BE2C (cell line): ENCODE measurements at regions not wholly inside any gene's neighbourhood (a gene's known extent, or its start where the extent isn't known, plus 50 kb on each side); places are given as distances from the start of the nearest gene placed in this dataset.
A peak's percentile ranks its signal among the peaks of the same experiment; 100 is the strongest.

Source experiments
- DNase-seq: peaks from one replicate; pipeline ENCODE4 v3.0.0-alpha.2; 2020
- H3K27me3 ChIP-seq: fragments of 250-450 bp; sonication (Bioruptor Pico); 2 replicates; pipeline ENCODE4 v1.5.1; 2020; ENCODE audit warnings: mild to moderate bottlenecking
- H3K36me3 ChIP-seq: fragments of 250-450 bp; sonication (Bioruptor Pico); 2 replicates; pipeline ENCODE4 v1.5.1; 2020; ENCODE audit warnings: mild to moderate bottlenecking
- H3K4me1 ChIP-seq: fragments of 250-450 bp; sonication (Bioruptor Pico); 2 replicates; pipeline ENCODE4 v1.5.1; 2020
- H3K4me3 ChIP-seq: 2 replicates; pipeline ENCODE4 v1.5.1; 2011; ENCODE audit warnings: low read depth, low read length
- H3K9me3 ChIP-seq: fragments of 250-450 bp; sonication (Bioruptor Pico); 2 replicates; pipeline ENCODE4 v1.5.1; 2020
- TF ChIP-seq, protein P1 (sequence below): IDR thresholded peaks from 2 replicates; pipeline ENCODE4 v1.5.1; 2012; ENCODE audit warnings: mild to moderate bottlenecking, low read depth, low read length

DNA sequence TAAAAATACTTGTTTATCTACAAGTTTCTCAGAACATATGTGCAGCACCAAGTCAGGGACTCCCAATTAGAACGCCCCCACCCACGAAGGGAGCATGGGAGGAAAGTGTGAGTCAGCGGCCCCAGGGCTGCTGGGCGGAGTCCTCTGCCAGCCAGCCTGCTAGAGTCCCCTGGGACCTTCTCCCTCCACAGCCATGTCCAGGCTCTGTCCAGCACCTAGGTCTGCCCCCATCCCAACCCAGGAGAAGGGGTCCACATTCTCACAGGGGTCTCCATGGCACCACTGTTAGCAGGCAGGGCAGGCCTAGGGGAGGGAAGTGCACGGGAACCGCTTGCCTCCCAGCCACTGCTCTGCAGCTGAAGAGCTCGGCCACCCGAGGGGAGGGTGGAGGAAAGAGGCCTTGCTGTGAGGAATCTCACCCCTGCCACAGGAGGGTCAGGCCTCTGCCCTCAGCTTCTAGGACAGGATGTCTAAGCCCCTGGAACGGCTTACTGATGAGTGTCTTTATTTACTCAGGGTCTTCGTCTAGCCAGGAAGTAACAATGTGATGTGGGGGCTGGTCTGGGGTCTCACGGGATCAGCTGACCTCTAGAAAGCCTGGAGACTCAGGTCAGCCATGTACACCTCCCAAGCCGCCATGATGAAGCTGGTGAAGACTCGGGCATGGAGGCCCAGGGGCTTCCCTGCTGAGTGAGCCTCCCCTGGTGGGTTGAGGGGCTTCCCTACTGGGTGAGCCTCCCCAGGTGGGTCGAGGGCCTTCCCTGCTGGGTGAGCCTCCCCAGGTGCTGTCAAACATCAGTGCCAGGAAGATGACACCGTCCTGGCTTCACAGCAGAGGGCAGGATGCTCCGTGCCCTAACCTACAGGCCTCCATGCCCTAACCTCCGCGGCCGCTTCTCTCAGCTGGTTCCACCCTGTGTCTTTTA lies 190.3 kb downstream of the RBFOX3 start:
- H3K27me3 ChIP-seq = peaks cover 82% of the 10 kb centered on the region
- H3K36me3 ChIP-seq = no peaks in the 10 kb centered on the region
- no peaks in the 10 kb centered on the region for H3K9me3 ChIP-seq
- TF ChIP-seq, protein P1, sequence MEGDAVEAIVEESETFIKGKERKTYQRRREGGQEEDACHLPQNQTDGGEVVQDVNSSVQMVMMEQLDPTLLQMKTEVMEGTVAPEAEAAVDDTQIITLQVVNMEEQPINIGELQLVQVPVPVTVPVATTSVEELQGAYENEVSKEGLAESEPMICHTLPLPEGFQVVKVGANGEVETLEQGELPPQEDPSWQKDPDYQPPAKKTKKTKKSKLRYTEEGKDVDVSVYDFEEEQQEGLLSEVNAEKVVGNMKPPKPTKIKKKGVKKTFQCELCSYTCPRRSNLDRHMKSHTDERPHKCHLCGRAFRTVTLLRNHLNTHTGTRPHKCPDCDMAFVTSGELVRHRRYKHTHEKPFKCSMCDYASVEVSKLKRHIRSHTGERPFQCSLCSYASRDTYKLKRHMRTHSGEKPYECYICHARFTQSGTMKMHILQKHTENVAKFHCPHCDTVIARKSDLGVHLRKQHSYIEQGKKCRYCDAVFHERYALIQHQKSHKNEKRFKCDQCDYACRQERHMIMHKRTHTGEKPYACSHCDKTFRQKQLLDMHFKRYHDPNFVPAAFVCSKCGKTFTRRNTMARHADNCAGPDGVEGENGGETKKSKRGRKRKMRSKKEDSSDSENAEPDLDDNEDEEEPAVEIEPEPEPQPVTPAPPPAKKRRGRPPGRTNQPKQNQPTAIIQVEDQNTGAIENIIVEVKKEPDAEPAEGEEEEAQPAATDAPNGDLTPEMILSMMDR = no peak
- no peaks in the 10 kb centered on the region for H3K4me1 ChIP-seq
- peak; percentile 50 for DNase-seq
- no peak overlapping the region for H3K4me3 ChIP-seq

DNA sequence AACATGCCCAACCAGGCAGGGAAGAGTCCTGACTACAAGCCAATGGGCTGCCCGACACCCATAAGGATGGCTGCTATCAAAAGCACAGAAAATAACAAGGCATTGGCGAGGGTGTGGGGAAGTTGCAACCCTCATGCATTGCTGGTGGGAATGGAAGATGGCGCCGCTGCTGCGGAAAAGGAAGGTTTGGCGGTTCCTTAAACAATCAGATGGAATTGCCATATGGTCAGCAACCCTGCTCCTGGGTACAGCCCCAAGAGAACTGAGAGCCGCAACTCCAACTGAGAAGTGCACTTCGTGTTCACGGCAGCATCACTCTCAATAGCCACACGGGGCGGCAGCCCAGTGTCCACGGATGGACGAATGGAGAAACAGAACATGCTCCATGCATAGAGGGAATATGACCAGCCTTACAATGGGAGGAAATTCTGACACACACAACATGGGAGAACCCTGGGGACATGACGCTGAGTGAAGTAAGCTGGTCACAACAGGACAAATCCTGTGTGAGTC lies 193.3 kb downstream of the RBFOX3 start:
- Histone ChIP-seq H3K9me3 (no peaks in the 10 kb centered on the region), H3K36me3 (no peaks in the 10 kb centered on the region), H3K4me1 (no peaks in the 10 kb centered on the region), H3K27me3 (peaks cover 79% of the 10 kb centered on the region), H3K4me3 (no peak overlapping the region)
- TF ChIP-seq, protein P1 = no peak
- DNase-seq = no peak

GRCh38 chr17:79415909-79416308 lies 194.9 kb downstream of the RBFOX3 start:
- H3K9me3 ChIP-seq = no peaks in the 10 kb centered on the region
- H3K4me1 ChIP-seq = no peaks in the 10 kb centered on the region
- TF ChIP-seq, protein P1 = no peak
- no peak for DNase-seq
- H3K27me3 ChIP-seq = peaks cover 78% of the 10 kb centered on the region
- no peaks in the 10 kb centered on the region for H3K36me3 ChIP-seq
- H3K4me3 ChIP-seq = no peak overlapping the region

DNA sequence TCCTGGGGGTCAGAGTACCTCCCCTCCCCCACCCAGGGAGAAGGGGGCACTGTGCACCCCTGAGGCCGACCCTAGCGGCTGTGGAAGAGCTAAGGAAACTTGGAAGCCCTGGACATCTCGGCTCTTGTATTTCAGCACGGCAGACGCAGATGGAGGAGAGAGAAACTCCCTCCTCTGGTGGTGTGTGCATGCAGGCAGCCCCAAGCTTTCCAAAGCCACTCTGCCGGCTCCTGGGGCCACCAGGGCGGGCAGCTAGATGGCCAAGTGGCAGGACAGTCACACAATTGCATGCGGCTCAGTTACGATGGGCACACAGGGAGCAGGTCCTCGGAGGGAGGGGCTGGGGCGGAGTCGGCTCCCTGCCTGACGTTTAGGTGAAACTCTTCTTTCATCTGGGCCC lies 195.5 kb downstream of the RBFOX3 start:
- no peaks in the 10 kb centered on the region for H3K9me3 ChIP-seq
- H3K36me3 ChIP-seq = no peaks in the 10 kb centered on the region
- H3K4me3 ChIP-seq = no peak overlapping the region
- H3K4me1 ChIP-seq = no peaks in the 10 kb centered on the region
- no peak for DNase-seq
- TF ChIP-seq, protein P1 = no peak
- H3K27me3 ChIP-seq = peaks cover 82% of the 10 kb centered on the region

- Histone ChIP-seq H3K4me3 (no peak overlapping the region), H3K9me3 (no peaks in the 10 kb centered on the region), H3K27me3 (peaks cover 84% of the 10 kb centered on the region), H3K36me3 (no peaks in the 10 kb centered on the region), H3K4me1 (no peaks in the 10 kb centered on the region)
- no peak for DNase-seq
- TF ChIP-seq, protein P1 = no peak
Measured at GRCh38 chr17:79414793-79415211, 196.0 kb downstream of the RBFOX3 start.
